Kidney epithelial cell (primary cell): ENCODE measurements at regions not wholly inside any gene's neighbourhood (a gene's known extent, or its start where the extent isn't known, plus 50 kb on each side); places are given as distances from the start of the nearest gene placed in this dataset.
A peak's percentile ranks its signal among the peaks of the same experiment; 100 is the strongest.

Source experiments
- DNase-seq: peaks from one replicate; pipeline ENCODE4 v3.0.0-alpha.2; 2010; ENCODE audit warnings: low read depth
- H3K27me3 ChIP-seq: 2 replicates; pipeline ENCODE4 v1.6.0; 2011; ENCODE audit warnings: low read length; ENCODE audit not compliant: control insufficient read depth, insufficient read depth
- H3K36me3 ChIP-seq: 2 replicates; pipeline ENCODE4 v1.5.1; 2011; ENCODE audit warnings: low read length; ENCODE audit not compliant: control insufficient read depth, insufficient read depth
- H3K4me3 ChIP-seq: 2 replicates; pipeline ENCODE4 v1.5.1; 2011; ENCODE audit warnings: low read depth, mild to moderate bottlenecking, control low read depth, low read length
- TF ChIP-seq, protein P1 (sequence below): IDR thresholded peaks from 2 replicates; pipeline ENCODE4 v1.5.1; 2011; ENCODE audit warnings: mild to moderate bottlenecking, moderate library complexity, low read length, control low read depth, inconsistent platforms; ENCODE audit not compliant: insufficient read depth, poor library complexity, severe bottlenecking

DNA sequence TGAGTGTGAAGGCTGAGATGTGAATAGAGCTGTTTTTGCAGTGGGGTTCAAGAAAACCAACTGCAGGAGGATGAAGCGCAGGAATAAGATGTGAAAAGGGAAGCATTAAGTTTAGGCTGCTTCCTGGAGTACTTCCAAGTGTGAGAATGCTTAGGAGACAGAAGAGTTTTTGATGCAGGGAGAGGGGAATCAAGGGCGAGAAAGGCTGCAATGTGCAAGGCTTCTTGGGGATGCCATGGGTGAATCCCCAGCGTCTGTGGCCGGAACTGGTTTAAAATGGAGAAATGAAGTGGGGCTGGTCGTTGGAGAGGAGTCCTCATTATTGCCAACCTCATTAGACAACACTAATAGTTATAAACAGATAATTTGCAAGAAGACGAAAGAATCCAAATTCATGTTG is 764.9 kb downstream of the LIG4 start:
- H3K4me3 ChIP-seq: no peak overlapping the region
- H3K27me3 ChIP-seq: no peaks in the 10 kb centered on the region
- no peak for DNase-seq
- H3K36me3 ChIP-seq: no peaks in the 10 kb centered on the region
- TF ChIP-seq, protein P1, sequence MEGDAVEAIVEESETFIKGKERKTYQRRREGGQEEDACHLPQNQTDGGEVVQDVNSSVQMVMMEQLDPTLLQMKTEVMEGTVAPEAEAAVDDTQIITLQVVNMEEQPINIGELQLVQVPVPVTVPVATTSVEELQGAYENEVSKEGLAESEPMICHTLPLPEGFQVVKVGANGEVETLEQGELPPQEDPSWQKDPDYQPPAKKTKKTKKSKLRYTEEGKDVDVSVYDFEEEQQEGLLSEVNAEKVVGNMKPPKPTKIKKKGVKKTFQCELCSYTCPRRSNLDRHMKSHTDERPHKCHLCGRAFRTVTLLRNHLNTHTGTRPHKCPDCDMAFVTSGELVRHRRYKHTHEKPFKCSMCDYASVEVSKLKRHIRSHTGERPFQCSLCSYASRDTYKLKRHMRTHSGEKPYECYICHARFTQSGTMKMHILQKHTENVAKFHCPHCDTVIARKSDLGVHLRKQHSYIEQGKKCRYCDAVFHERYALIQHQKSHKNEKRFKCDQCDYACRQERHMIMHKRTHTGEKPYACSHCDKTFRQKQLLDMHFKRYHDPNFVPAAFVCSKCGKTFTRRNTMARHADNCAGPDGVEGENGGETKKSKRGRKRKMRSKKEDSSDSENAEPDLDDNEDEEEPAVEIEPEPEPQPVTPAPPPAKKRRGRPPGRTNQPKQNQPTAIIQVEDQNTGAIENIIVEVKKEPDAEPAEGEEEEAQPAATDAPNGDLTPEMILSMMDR: no peak

DNA sequence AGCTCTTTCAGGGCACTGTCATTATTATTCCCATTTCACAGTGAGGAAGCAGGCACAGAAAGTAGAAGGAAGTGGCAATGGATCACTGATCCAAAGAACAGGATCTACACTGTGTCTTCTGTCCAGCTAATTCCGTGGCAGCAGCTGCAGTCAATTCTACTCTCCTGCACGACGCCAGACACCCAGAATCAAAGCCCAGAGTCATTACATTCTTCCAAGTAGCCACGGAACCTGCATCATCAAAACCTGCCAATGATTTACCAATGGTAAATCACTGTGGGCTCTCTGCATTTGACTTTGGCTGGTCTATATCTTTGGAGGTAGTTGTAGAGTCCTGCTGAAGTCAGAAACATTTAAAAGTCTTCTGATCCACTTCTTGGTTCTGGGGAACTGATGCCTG is 767.7 kb downstream of the LIG4 start:
- Histone ChIP-seq H3K4me3 (no peak overlapping the region), H3K36me3 (no peaks in the 10 kb centered on the region), H3K27me3 (no peaks in the 10 kb centered on the region)
- TF ChIP-seq, protein P1: no peak
- DNase-seq: peak; percentile 69

DNA sequence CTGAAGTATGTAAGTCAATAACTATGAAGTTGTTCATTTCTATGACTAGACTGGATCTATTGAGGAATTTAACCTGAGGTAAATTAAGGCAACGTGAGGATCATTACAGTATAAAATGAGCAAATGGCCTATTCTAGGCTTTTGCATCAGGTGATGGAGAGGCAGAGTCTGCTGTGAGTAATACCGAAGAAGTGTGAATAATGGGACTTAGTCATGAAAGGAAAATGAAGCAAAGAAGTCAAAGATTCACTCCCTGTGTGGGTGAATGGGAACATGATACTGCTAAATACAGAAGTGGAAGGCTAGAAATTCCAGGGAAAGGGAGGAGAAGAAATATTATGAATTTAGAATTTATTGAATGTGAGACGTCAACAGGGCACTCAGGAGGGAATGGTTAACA is 774.1 kb downstream of the LIG4 start:
- TF ChIP-seq, protein P1: no peak
- Histone ChIP-seq H3K36me3 (no peaks in the 10 kb centered on the region), H3K4me3 (no peak overlapping the region), H3K27me3 (no peaks in the 10 kb centered on the region)
- DNase-seq: peak; percentile 79

DNA sequence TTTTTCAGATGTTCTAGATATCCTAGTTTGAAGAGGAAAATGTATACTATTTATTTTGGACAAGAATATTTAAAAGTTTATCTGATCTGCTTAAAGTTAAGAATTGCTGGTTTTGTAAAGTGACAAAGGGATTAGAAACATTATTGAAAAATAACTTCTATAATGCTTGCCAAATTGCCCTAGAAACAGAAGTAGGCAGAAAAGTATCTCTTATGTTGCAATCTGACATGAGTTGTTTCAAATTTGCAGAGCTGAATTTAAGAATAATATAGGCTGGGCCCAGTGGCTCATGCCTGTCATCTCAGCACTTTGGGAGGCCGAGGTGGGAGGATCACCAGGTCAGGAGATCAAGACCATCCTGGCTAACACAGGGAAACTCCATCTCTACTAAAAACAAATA is 777.1 kb downstream of the LIG4 start:
- TF ChIP-seq, protein P1: no peak
- DNase-seq: no peak

DNA sequence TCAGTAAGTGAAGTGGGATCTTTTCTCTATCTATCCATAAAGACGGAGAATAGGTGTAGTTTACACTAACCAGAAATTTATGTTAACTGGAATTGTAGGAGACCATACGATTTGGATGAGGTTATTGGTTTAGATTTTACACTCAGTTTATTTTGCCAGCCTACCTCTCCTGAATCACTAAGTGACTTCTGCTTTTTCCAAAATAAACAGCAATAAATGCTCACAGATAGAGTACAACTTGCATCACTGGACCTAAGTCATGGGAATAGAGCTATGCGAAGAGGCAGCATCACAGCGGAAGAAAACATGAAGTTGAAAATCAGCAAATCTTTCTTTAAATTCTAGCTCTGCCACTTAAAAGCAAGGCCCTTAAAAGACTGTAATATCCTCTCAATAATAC is 781.0 kb downstream of the LIG4 start:
- Histone ChIP-seq H3K27me3 (no peaks in the 10 kb centered on the region), H3K36me3 (no peaks in the 10 kb centered on the region), H3K4me3 (no peak overlapping the region)
- DNase-seq: no peak
- TF ChIP-seq, protein P1: no peak

More for the DNA sequence above, 777.1 kb downstream of the LIG4 start:
- H3K4me3 ChIP-seq: no peak overlapping the region
- no peaks in the 10 kb centered on the region for H3K27me3 ChIP-seq
- no peaks in the 10 kb centered on the region for H3K36me3 ChIP-seq

DNA sequence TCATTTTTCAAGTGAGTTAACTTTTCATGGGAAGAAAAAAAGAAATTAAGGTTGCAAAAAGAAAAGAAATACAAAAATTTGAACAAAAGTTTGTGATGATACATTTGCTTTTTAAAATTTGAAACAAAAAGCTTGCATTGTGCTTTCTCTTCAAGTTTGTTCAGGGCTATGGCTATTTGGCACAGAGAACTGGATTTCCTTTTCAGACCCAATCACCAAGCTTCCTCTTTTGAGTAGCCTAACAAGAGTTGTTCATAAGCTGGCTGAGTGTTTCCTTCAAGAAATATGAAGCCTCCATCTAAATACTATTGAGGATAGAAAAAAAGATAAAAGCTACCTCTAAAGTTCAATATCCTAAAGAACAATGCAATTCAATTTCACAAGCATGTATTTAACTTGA is 787.8 kb downstream of the LIG4 start:
- no peaks in the 10 kb centered on the region for H3K27me3 ChIP-seq
- TF ChIP-seq, protein P1: no peak
- H3K36me3 ChIP-seq: no peaks in the 10 kb centered on the region
- DNase-seq: no peak
- H3K4me3 ChIP-seq: no peak overlapping the region
